Right ventricle myocardium superior (tissue), 1 donor: ENCODE measurements at regions not wholly inside any gene's neighbourhood (a gene's known extent, or its start where the extent isn't known, plus 50 kb on each side); places are given as distances from the start of the nearest gene placed in this dataset.
"Not testable (repeated sequence)": the region's sequence is repeated elsewhere in the genome, so short reads cannot be mapped to it uniquely, and the experiment has no call there.

ENCODE experiments used
- ATAC-seq: fragments of 200-7000 bp; cut with Tn5 transposase; one replicate; pipeline ENCODE4 v1.9.1; 2020; ENCODE audit warnings: mild to moderate bottlenecking; ENCODE audit not compliant: poor library complexity
- DNase-seq: peaks from one replicate; pipeline ENCODE4 v3.0.0-alpha.2; 2020
- intact Hi-C: fragments of 100-400 bp; cut with DNase I; formaldehyde crosslinking; loops from one replicate; pipeline ENCODE4 v1.11.2; 2022
- donor health status: DM: no; HTN: yes; CAD: no; lungs with severe emphysema.

DNA sequence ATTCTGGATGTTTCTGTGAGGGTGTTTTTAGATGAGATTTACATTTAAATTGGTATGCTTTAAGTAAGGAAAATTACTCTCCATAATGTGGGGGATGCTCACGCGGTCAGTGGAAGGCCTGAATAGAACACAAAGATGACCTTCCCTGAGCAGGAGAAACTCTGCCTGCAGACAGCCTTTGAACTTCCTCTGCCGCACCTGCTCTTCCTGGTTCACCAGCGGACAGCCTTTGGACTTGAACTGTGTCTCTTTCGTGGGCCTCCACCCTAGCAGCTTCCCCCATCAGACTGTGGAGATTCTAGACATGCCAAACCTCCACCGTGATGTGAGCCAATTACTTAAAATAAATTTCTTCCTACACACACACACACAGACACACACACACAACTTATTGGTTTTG, 210.7 kb downstream of the EFCAB11 start:
- ATAC-seq (no peak), DNase-seq (no peak)
- intact Hi-C loops = no loop called here

- DNase-seq (no peak), ATAC-seq (no peak)
- intact Hi-C loops = no loop called here
Observed at GRCh38 chr14:89740241-89740640, 214.3 kb downstream of the EFCAB11 start.

GRCh38 chr14:89736881-89737280, 217.6 kb downstream of the EFCAB11 start:
- DNase-seq (no peak), ATAC-seq (no peak)
- intact Hi-C loops = no loop called here

DNA sequence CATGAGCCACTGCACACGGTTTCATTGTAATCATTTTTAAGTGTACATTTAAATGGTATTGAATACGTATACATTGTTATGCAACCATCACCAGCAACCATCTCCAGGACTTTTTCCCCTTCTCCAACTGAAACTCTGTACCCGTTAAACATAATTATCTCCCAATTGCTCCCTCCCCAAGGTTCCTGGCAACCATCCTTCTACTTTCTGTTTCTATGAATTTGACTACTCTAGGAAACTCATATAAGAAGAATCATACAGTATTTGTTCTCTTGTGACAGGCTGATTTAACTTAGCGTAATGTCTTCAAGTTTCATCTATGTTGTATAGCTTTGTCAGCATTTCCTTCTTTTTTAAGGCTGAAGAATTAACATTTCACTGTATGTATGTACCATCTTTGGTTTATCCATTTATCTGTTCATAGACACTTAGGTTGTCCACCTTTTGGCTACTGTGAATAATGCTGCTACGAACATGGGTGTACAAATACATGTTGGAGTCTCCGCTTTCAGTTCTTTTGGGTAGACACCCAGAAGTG, 223.1 kb downstream of the EFCAB11 start:
- DNase-seq (no peak), ATAC-seq (no peak)

GRCh38 chr14:89730687-89731086, 223.8 kb downstream of the EFCAB11 start:
- no peak for DNase-seq
- peak; percentile 39 for ATAC-seq
- intact Hi-C loops = no loop called here

More for the DNA sequence above, 223.1 kb downstream of the EFCAB11 start:
- intact Hi-C loops = no loop called here

- no peak for ATAC-seq
- intact Hi-C loops = no loop called here
- DNase-seq = no peak
Observed at GRCh38 chr14:89728964-89729363, 225.6 kb downstream of the EFCAB11 start.

DNA sequence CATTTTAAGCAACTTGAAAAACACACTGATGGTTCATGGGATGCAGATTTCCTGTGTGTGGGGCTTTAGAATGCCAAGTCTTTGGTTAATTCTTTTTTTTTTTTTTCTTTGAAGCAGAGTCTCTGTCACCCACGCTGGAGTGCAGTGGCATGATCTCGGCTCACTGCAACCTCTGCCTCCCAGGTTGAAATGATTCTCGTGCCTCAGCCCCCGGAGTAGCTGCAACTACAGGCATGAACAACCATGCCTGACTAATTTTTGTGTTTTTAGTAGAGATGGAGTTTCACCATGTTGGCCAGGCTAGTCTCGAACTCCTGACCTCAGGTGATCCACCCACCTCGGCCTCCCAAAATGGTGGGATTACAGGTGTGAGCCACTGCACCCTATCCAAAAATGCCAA, 228.3 kb downstream of the EFCAB11 start:
- intact Hi-C loops, ATAC-seq, DNase-seq: not testable (repeated sequence)

DNA sequence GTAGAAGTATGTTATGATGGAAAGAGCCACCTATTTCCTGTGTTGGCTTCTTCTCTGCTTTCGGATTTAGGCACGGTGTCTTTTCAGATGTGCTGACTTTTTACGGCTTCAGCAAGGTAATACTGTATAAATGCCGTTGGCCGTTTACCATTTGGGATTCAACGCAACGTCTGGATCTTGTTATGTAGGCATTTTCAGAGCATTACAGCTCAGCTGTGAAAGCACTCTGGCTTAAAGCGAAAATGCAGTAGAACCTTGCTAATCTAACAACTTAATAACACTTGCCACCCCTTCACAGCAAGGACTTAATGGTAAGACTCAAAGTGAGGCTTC, 229.9 kb downstream of the EFCAB11 start:
- intact Hi-C loops = no loop called here
- ATAC-seq = no peak
- no peak for DNase-seq

GRCh38 chr14:89723930-89724627, 230.5 kb downstream of the EFCAB11 start:
- no peak for DNase-seq
- intact Hi-C loops = no loop called here
- no peak for ATAC-seq

- DNase-seq (no peak), ATAC-seq (peak; percentile 61)
- intact Hi-C loops = no loop called here
Observed at GRCh38 chr14:89721956-89722355, 232.6 kb downstream of the EFCAB11 start.

DNA sequence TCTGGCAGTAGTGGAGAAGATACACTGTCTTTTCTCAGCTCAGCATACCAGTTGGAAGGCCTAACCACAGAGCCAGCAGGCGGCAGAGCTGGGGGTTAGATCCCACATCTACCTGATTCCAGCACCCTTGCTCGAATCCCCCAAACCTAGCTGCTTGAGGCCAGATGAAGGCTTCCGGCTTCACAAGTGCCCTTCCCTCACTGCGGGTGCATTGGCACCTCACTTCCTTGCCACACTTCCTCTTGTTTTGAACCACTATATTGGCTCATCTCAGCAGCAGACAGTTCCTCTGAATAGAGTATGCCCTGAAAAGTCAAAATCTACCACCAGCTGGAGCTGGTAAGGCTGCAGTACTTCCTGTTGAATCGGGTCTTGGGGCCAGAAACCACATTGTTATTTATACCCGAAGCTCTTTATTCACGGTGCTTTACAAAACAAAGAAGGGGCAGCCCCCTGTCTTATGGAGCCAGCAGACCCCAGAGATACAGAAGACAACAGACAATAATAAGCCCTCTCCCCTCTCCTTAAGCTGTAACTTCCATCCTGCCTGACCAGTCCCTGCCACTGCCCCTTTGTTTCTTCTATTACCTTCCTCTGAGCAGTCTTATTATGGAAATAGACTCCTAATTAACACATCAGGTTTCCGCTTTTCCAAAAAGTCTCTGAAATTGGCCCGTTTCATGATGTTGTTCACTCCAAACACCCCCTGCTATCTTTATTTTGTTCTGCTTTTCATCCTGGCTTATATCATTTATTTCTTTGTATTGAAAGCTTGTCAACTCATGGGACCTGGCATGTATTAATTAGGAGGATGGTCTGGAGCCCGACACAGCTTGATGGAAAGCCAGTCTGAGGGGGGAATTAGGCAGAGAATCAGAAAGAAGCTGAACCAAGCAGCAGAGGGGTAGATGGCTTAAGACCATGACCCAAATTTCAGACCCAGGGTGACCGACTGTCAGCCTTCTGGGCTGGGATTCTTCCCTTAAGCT, 233.5 kb downstream of the EFCAB11 start:
- DNase-seq (peak; percentile 58), ATAC-seq (peak; percentile 83)
- intact Hi-C loops = no loop called here

DNA sequence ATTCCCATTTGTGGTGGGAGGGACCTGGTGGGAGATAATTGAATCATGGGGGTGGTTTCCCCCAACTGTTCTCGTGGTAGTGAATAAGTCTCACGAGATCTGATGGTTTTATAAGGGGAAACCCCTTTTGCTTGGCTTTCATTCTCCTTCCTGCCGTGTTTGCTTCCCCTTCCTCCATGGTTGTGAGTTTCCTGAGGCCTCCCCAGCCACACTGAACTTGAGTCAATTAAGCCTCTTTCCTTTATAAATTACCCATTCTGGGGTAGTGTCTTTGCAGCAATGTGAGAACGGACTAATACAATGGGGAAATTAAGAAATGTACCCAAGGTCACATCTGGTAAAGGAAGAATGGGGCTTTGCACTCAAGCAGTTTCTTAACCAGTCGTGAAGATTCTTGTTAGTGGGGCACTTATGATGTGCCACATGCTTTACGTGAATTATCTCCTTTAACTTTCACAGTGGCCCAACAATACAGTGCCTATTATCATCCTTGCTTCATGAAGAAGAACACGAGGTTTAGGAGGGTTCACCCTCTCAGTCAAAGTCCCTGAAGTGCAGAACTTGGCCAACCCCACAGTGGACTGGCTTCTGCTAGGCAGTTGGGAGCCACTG, 234.3 kb downstream of the EFCAB11 start:
- ATAC-seq (peak; percentile 15), DNase-seq (no peak)
- intact Hi-C loops = no loop called here

GRCh38 chr14:89719366-89720075, 235.0 kb downstream of the EFCAB11 start:
- DNase-seq (no peak), ATAC-seq (no peak)
- intact Hi-C loops = no loop called here

- DNase-seq = no peak
- intact Hi-C loops = no loop called here
- no peak for ATAC-seq
Observed at GRCh38 chr14:89708982-89709625, 245.4 kb downstream of the EFCAB11 start.

DNA sequence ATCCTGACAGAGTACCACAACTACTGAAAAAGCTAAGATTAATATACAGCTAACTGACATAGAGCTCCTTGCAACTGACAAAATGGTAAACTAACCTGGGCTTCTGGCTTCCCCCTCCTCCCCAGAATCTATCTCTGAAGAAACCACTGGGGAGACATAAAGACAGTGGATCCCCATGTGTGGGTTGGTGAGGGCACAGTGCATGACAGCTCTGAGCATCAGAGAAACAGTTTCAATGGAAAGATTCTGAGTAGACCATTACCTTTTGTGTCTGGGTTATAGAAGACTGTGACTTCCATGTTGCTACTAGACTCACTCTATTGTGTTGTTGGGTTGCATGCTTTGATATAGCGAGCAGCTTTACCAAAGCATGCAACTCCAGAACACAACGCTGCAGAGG, 247.4 kb downstream of the EFCAB11 start:
- intact Hi-C loops = no loop called here
- no peak for ATAC-seq

GRCh38 chr14:89702876-89703200, 251.7 kb downstream of the EFCAB11 start:
- intact Hi-C loops = loop anchor here (5.0 kb wide), 1 partner anchor 286 kb away; the partner anchor contains the start of gene FOXN3

More for the DNA sequence above, 247.4 kb downstream of the EFCAB11 start:
- no peak for DNase-seq

GRCh38 chr14:89702073-89702875, 252.3 kb downstream of the EFCAB11 start:
- DNase-seq (peak; percentile 52), ATAC-seq (peak; percentile 65)
- intact Hi-C loops = loop anchor here (5.0 kb wide), 1 partner anchor 285 kb away; the partner anchor contains the start of gene FOXN3

More at GRCh38 chr14:89702876-89703200, 251.7 kb downstream of the EFCAB11 start:
- no peak for DNase-seq
- ATAC-seq = no peak
